Islet of Langerhans (tissue), 1 donor: ENCODE measurements at regions not wholly inside any gene's neighbourhood (a gene's known extent, or its start where the extent isn't known, plus 50 kb on each side); places are given as distances from the start of the nearest gene placed in this dataset.

Source experiments
- FAIRE-seq: peaks from one replicate; lab custom pipeline; 2011; peaks lifted over from hg19 to GRCh38; lab: Jason Lieb, UNC

DNA sequence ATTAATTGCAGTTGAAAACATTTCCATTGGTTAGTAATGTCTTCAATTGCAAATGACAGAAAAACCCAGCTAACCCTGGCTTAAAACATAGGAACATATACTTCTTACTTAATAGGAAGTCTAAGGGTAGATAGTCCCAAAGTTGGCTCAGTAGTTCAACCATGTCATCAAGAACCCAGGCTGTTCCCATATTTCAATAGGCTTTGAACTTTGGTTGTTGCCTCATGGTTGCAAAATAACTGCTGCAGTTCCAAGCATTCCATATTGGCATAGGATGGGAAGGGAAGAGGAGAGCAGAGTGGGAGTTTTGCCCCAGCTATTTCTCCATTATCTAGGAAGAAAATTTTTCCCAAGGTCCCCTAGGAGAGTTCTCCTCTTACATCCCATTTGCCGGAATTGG lies 81.4 kb upstream of the EEPD1 start:
- no peak for FAIRE-seq

DNA sequence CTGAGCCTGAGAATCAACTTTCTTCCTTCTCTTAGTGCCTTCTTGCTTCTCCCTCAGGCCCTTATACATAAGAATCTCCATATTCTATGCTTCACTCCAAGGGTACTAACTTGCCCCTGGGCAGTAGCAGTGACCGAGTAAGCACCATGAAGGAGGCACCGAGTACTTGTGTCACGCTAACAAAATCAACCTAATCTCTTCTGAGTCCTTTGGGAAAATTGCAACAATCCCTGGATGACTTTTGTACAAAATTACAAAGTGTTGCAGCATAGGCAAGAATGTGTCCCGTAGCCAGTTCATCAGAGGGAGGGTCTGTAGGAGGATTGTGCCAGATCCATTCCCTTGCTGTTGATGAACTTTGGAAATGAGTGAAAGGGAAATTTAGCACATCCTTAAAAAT lies 80.4 kb upstream of the EEPD1 start:
- no peak for FAIRE-seq

DNA sequence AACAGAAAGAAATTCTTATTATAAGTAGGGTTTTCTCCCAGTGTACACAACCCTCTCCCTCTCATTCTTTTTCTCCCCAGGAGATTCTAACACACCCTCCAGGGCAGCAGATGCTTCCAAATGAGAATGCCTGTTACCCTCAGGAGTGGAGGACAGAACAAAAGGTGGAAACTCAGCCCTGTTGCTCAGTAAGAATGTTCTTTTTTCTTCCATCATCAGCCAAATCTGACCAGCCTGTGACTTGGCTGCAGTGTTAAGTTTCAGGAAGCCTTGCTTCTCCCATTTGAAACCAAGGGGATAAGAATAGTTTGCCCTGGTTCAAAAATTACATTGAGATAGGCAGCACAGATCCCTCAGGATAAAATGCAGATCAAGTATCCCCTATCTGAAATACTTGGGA lies 77.5 kb upstream of the EEPD1 start:
- FAIRE-seq: no peak

DNA sequence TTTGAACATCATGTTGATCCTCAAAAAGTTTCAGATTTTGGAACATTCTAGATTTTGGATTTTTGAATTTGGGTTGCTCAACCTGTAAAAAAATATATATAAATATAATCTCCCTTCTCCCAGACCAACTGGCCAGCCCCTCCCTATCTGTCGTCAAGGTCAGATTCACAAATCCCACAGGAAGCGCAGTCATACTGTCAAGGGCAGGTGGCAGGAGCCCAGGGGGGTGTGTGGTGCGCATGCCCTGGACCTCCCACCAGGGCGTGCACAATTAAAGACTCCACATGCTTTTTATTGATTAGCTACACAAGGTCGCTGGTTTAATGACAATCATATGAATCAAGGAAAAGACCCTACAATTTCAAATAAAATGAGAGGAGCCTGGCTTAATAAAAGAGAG lies 77.0 kb upstream of the EEPD1 start:
- FAIRE-seq: no peak

DNA sequence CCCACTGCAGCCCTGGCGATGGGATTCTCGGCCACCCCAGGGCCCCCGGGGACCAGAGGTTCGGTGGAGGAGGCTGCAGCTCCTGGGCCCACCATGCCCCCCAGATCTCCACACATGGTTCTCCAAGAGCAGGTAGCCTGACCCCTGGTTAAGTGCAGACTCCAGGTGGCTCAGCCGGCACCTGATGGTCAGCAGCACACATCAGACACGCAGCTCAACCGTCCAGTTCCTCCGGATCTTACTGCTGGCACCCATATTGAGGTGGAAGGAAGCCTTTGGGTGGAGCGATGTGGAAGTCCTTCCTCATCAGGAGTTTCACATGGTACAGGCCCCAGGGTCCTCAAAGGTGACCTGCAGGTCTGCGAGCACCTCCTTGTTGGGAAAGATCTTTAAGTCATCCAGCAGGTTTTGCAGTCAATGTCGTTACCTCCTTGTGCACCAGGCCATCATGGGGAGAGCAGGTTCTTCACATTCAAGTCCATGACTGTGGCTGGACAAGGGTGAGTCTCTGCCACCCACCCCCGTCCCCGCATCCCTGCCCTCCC lies 74.2 kb upstream of the EEPD1 start:
- FAIRE-seq: no peak

DNA sequence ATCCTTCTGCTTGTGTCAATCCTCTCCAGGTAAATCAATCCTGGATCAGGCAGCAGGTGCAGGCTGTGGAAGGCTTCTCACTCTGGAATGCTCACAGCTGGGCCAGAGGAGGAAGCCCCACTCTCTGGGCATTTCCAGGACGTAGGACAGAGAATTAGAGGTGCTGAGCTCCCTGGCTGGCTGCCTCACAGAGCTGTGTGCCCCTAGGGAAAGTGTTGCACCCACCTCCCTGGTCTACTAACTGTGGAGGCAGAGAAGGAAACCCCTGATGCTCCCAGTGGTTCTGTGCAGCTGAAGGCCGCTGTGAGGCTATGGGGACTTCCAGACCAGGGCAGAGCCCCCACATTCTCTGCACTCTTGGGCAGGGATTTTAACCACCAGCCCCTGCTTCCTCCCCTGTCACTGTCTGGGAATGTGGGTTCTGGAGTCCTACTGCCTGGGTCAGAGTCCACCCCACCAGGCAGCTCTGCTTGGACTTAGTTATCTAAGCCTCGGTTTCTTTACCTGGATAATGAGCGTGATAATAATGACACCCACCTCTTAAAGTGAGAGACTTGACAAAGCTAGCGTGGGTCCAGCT lies 73.5 kb upstream of the EEPD1 start:
- FAIRE-seq: no peak

DNA sequence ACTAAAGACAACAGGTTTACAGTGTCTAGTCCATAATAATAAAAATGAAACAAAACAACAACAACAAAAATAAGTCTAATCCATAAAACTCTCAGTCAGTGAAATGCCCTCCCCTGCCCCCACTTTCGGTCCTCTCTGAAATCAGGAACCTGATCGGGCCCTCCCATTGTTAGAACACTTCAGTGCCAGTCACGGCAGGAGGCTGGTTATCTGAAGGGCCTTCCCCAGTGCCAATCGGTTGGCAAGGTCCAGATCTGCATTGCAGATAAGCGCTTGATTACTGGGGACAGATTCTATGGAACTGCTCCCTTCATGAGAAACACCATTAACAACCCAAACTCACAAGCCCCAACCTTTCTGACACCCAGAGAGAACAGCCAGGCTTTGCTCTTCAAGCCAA lies 72.2 kb upstream of the EEPD1 start:
- no peak for FAIRE-seq

DNA sequence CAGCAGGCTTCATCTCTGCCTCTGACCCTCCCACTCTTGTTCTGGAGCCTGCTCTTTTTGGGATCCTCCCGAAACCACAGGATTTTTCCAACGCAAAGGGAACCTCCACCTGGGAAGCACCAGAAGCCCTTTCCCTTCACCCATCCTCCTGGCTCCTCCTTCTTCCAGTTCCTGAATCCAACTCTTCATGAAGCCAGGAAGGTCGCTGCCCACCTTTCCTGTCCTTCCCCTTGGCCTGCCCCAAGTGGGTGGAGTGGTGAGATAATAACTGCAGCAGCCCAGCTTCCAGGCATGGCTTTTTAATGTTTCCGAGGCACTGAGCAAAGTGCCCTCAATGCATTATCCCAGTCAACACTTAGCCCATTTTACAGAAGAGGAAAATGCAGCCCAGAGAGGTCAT lies 70.8 kb upstream of the EEPD1 start:
- FAIRE-seq: no peak

DNA sequence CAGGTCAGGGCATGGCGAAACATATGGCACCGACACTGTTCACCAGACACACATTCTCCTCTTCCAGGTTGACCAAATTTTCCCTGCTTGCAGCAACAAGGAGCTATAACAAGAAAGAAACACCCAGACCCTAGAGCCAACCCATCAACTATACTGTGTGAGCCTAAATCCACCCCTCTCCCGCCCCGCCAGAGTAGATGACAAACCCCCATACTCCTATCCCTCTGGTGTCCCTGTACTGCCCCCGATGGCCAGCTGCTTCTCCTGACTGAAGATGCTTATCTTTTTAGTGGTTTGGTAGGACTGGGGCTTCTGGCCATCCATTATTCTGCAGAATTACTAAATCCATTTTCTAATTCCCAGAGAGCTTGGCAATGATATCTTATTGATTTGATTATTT lies 70.1 kb upstream of the EEPD1 start:
- no peak for FAIRE-seq

DNA sequence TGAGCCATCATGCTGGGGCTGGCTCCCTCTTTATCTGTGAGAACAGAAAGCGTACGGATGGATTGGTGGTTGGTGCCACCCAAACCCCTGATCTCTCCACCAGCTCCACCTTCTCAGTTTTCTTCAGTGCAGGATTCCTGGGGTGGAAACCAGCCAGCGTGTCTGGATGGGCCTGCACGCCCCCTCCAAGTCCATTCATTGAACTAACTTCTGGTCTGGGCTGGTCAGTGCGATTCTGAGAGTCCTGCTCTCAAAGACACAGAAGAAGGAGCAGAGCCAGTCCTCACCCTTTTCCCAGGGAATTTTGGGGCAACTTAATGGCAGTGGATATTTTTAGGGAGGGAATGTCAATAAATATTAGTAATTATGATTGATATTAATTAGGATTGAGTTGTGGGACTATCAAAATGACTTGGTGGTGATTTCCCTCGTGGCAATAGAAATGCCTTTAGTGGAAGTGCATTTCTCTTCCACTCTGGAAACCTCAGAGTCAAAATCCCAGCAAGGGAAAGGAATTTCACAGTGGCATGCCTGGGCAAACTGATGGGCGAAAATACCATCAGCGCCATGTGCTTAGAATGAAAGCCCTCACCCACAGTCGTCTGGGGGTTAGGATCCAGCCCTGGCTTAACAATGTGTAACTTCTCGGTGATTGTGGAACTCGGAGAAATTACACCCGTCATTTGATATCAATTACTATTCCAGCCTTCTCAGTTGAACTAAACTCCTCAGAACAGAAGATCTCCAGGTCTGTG lies 69.3 kb upstream of the EEPD1 start:
- FAIRE-seq: no peak

DNA sequence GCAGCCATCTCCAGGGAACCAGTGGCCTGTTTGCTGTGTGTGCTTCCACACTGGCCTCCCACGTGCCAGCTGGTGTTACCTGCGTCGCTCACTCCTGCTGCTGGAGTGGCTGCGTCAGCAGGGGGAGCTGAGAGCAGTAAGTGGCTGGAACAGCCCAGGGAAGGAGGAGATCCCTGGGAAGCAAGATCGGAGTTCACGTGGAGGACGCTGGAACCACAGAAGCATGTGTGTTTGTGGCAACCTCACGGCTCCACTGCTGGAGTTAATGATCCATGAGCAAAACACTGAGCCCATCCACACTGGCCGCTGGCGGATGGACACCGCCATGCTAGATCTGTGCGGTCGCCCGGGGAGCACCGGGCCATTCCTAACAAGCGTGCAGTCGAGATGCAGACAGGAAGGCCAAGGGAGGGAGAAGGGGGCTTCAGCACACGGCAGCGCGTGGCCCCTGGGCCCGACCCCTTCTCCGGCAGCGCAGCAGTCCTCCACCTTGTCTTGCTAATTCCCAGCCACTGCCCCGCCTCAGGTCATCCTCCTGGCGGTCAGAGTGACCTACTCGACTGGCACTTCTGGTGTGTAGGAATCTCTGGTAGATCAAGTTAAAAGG lies 68.5 kb upstream of the EEPD1 start:
- FAIRE-seq: no peak

DNA sequence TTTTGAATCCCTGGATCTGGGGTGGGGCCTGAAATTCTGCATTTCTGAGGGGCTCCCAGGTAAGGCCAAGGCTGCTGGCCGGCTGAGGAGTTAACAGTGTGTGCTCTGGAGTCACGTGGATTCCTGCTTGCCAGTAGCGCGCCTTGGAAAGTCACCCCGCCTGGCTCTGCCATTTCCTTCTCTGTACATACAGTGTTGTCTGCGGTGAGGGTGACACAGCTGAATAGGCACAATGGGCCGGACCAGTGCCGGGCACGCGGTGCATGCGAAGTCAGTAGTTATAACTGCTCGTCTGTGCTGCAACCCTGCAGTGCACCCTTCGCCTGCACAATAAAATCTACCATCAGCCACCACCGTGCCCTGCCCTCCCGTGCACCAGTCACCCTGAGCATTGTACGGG lies 68.0 kb upstream of the EEPD1 start:
- FAIRE-seq: no peak

DNA sequence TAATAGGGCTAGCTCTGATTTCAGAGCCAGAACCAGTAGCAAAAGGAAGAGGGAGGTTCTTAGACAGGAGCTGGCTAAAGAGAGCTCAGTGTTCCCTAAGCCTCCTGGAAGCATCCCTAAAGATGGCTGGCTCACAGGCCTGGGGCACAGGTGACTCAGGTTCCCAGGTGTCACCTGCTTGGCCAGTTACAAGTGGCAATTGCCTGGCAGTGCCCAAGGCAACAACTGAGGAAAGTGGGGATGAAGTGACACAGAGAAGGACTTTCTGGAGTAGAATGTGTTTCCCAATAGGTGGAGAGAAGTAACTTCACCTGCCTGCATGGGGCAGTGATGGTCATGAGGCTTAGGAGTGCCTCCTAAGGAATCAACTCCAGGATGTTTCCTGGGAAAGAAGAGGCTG lies 66.5 kb upstream of the EEPD1 start:
- no peak for FAIRE-seq

DNA sequence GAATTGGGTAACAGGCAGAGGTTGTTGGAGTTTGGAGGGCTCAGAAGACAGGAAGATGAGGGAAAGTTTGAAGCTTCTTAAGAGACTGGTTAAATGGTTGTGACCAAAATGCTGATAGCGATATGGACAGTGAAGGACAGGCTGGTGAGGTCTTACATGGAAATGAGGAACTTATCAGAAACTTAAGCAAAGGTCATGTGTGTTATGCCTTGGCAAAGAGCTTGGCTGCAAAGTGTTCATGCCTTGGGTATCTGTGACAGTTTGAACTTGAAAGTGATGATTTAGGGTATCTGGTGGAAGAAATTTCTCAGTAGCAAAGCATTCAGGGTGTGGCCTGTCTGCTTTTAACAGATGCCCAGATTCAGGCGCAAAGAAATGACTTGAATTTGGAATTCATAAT lies 64.5 kb upstream of the EEPD1 start:
- no peak for FAIRE-seq

DNA sequence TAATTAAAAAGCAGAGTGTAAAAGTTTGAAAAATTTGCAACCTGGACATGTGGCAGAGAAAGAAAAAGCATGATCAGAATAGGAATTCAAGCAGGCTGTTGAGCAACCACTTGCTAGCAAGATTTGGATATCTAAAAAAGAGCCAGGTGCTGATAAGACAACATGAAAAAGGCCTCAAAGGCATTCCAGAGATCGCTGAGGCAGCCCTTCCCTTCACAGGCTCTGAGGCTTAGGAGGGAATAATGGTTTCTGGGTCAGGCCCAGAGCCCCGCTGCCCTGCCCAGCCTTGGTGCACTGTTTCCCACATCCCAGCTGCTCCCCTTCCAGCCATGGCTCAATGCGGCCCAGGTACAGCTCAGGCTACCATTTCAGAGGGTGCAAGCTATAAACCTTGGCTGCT lies 64.1 kb upstream of the EEPD1 start:
- FAIRE-seq: no peak

DNA sequence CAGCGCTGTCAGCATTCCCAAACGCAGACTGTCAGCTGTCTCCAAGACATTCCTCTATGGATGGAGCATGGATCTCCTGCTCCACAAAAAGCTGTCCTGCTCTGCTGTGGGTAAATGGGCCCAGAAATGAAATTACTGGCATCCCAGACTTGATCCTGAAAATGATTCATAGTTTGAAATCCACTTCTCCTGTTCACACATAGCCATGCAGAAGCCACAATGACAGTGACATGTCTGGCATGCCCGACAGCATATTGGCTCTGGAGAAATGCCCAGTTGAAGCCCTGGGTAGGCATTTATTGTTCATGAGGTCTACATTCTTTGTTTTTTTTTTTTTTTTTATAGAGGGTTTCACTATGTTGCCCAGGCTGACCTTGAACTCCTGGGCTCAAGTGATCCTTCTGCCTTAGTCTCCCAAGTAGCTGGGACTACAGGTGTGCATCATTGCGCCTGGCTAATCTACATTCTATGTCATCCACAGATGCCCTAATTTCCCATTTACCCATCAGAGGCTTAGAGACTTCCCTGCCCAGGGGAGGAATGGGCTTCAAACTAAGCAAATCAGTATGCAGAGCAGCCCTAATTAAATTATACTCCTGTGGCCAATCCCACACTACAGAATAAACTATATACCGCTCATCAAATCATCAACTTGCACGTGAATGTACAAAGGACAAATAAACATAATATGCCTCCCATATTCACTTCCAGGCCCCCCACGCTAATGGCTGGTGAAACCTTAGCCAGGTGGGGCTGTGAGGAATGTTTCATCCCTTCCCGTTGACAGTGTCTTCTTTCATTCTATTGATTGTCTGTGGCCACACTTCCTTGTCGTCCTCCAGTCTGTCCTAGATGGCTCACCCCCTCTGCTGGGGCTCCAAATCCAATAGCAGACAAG lies 61.8 kb upstream of the EEPD1 start:
- no peak for FAIRE-seq

DNA sequence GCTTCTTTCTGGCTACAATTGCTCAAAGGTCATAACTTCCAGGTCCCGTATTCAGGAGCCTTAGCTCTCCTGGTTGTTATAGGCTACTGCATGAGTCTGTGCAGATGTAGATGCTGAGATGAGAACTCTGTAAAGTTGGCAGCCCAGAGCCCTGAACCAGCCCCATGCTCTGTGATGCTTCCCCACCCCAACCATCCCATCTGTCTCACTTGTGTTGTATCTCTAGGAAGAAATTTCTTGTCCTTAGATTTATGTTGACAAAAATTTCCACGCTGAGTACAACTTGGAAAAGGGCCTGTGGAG lies 61.2 kb upstream of the EEPD1 start:
- FAIRE-seq: no peak

DNA sequence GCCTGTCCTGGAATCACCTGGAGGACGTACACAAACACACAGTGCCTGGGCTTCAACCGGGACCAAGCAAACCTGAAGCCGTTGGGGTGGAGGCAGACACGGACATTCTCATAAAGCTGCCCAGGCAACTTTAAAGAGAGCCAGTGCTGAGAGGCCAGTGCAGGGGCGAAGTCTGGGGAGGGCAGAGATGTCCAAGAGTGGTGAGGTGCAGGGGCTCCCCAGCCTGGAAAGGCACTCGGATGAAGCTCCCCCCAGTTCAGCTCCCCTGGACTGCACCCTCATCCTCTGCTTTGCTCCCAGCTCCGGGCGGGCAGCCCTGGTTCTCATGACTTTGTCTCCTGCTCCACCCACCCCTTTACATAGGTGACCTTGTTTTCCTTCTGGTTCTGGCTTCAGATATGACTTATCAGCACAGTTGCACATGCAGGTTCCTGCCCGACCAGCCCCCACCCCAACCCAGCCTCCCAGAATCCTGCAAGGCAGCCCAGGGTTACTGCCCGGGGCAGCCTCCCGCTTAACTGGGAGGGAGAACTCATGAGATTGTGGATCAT lies 60.8 kb upstream of the EEPD1 start:
- FAIRE-seq: no peak

DNA sequence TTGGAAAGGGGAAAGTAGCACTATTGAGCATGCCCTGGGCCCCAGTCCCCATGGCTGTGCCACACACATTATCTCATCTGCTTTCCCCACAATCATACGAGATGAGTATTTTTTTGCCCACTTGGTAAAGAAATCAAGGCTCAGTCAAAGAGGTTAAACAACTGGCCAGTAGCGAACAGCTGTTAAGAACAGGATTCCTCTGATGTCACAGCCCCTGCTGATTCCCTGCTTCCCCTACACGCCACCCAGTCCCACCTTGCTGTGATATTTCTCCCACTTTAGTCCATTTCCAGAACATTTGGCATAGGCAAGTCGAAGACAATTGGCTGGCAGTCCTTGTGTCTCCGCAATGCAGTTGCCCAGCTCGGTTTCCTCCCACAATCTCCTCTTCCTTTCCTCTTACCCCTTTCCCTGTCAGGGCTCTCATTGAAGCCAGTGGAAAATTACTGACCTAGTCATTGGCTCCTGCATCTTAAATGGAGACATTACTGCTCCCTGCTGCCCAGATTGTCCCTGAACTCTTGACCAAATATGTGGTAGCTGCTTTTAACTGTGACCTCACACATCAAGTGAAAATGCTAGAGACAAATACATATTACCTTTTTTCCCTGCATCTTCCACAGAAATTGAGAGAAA lies 56.5 kb upstream of the EEPD1 start:
- no peak for FAIRE-seq

DNA sequence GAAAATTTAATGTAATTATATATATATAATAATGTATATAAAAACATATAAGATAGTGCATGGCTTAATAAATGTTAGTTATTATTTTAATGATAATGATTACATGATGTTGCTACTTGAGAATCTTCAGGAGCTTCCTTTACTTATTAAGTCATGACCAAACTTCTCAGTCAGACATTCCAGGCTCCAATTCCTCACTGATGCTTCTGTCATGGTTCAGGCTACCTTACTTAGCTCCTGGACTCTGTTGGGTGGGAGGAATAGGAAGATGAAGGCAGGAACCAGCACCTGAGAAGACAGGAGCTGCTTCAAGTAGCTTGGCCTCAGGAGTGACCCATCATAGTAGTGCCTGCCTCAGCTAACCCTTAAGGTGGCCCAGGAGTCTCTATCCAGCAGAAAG lies 55.0 kb upstream of the EEPD1 start:
- no peak for FAIRE-seq

DNA sequence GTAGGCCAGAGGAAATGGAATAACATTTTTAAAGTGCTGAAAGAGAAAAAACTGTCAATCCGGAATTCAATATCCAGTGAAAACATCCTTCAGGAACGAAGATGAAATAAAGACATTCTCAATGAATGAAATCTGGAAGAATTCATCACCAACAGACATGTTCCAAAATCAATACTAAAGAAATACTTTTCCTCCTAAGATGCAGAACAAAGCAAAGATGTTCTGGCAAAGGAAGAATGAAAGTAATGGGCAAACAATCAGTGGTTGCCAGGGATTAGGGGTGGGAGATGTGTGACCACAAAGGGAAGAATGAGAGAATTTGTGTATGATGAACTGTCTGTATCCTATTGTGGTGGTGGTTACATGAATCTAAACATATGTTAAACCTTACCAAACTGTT lies 52.8 kb upstream of the EEPD1 start:
- no peak for FAIRE-seq

DNA sequence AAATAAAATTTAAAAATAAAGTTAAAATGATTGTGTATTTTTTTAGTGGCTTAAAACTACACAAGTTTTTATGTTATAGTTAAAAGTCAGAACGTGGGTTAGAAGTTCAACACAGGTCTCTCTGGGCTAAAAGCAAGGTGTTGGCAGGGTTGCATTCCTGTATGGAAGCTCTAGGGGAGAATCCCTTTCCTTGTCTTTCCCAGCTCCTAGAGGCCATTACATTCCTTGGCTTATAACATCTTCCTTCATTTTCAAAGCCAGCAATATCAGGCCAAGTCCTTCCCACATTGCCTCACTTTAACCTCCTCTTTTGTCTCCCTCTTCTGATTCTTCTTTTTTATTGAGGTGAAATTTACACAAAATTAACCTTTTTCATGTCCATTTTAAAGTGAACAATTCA lies 52.4 kb upstream of the EEPD1 start:
- no peak for FAIRE-seq
